GM12891 (cell line): ENCODE measurements at regions not wholly inside any gene's neighbourhood (a gene's known extent, or its start where the extent isn't known, plus 50 kb on each side); places are given as distances from the start of the nearest gene placed in this dataset.

Experiments used
- DNase-seq: peaks from one replicate; pipeline ENCODE4 v3.0.0; 2011; ENCODE audit warnings: low spot score; ENCODE audit not compliant: insufficient read length
- FAIRE-seq: peaks from 2 replicates; lab custom pipeline; 2011; peaks lifted over from hg19 to GRCh38; lab: Jason Lieb, UNC
- PAX5 ChIP-seq: IDR thresholded peaks from 2 replicates; pipeline ENCODE4 v1.6.1; 2011; ENCODE audit warnings: low read length, moderate library complexity, mild to moderate bottlenecking; ENCODE audit not compliant: insufficient read depth, severe bottlenecking
- POLR2A ChIP-seq: IDR thresholded peaks from 2 replicates; pipeline ENCODE4 v1.6.1; 2011; ENCODE audit warnings: low read depth, low read length, control low read depth
- POLR2AphosphoS5 ChIP-seq: IDR thresholded peaks from 2 replicates; pipeline ENCODE4 v1.6.1; 2011; ENCODE audit warnings: low read depth, low read length, control low read depth
- POU2F2 ChIP-seq: IDR thresholded peaks from 2 replicates; pipeline ENCODE4 v1.6.1; 2011; ENCODE audit warnings: low read depth, mild to moderate bottlenecking, control low read depth, low read length, moderate library complexity
- SPI1 ChIP-seq: IDR thresholded peaks from 2 replicates; pipeline ENCODE4 v1.6.1; 2011; ENCODE audit warnings: low read depth, low read length, control low read depth
- TAF1 ChIP-seq: IDR thresholded peaks from 2 replicates; pipeline ENCODE4 v1.6.1; 2011; ENCODE audit warnings: low read depth, low read length, control low read depth

DNA sequence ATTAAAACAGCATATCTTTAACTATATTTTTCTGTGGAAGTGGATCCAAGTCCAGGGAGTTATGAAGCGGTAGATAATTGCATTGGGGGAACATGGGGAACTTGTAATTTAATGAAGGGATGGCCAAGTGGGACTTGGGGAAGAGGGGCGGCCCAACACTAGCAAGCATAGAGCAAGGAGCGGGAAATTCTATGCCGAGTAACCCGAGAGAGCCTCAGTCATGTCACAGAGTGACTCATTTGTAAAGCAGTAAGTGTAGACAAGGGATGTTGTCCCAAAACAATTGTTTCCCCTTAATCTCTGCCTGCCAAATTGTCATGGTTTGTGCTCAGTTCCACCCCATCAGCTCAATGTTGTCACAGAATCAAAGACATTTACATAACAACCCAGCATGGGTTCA lies 620.1 kb downstream of the AJAP1 start:
- FAIRE-seq (no peak), DNase-seq (no peak)
- no peak for TF ChIP-seq TAF1
- no peak for TF ChIP-seq POLR2A
- TF ChIP-seq PAX5: no peak
- TF ChIP-seq POLR2AphosphoS5: no peak
- no peak for TF ChIP-seq POU2F2
- no peak for TF ChIP-seq SPI1

DNA sequence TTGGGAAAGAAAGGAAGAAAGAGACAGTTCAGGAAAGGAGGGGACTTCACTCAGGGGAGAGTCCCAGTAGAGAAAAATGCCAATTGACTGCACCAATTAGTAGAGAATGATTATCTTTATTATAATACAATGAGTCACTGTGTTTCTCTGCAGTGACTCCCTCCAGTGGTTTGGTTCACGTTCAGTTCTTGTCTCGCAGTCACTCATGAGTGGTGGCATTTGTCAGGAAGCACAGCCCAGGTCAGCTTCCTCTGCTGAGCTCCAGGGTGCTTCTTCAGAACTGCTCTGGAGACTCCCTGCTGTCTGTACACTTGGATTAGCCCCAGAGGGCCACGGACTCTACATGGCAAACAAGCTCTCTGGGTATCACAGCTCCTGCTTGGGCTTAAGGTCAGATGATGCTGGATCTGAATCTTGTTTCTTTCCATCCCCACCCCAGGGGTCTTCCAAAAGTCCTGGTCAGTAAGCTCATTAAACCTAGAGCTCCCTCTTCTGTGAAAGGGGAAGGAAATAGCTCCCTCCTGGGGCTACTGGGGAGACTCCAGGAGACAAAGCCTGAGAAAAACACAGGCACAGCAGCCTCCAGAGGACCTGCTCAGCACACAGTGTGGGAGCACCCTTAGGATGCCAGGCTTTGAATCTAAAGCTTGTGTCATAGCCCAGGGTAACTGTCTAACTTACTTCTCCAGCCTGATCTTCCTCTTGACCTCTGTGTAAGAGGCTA lies 619.0 kb downstream of the AJAP1 start:
- DNase-seq (no peak), FAIRE-seq (no peak)
- TF ChIP-seq SPI1 (no peak), TAF1 (no peak), POLR2AphosphoS5 (no peak), PAX5 (no peak), POU2F2 (no peak), POLR2A (no peak)

DNA sequence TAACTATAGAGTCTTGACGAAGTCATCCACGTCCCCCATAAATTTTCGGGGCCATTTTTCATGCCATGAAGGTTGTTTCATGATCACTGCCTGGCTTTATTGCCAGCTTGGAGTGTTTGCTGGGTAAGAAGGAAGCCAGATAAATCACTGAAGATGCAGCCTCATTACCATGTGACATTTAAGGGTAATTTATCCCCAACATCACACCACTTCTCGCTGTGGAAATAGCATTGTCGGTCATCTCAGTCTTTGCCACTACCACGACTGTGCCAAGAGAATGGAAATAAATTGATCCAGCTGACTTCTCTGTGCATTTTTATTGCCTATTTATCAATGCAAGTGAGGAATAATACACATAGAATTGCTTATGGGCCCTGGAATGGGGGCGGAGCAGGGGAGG lies 617.9 kb downstream of the AJAP1 start:
- TF ChIP-seq SPI1: no peak
- no peak for TF ChIP-seq POLR2A
- no peak for TF ChIP-seq POLR2AphosphoS5
- TF ChIP-seq PAX5: no peak
- no peak for TF ChIP-seq TAF1
- TF ChIP-seq POU2F2: no peak
- FAIRE-seq (no peak), DNase-seq (no peak)

DNA sequence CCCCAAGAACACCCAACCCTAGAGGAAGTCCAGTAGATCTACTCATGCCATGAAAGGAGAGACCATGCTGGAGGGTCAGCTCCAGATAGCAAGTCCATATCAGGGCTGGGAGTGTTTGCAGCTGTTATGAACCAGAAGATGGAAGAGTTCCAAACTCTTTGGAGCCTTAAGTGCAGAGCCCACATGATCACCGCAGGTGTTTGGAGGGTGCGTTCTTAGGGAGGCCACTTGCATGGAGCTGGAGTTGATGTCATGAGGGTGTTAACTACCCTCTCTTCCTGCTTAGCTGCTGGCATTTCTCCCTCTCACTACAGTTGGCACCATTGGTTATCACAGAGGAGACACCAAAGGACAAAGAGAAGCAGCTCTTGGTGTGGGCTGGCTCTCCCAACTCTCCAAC lies 616.9 kb downstream of the AJAP1 start:
- no peak for TF ChIP-seq SPI1
- TF ChIP-seq POLR2AphosphoS5: no peak
- TF ChIP-seq POLR2A: no peak
- no peak for TF ChIP-seq PAX5
- TF ChIP-seq TAF1: no peak
- TF ChIP-seq POU2F2: no peak

DNA sequence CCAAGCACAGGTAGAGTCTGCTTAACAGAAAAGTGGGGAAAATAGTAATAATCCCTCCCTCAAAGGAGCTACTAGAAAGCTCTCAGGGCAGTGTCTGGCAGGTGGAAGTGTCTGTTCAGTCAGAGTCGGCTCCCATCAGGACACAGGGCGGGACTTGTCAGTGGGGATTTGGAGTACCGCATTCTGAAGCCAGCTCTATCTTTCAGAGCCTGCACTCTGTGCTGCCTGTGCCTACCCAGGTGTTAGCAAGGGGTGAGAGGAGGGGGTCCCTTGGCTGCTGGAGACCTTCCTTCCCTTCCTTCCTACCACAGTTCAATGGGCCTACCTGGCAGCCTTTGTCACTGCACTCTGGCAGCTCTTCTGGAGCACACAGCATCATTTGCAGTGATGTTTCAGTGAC lies 615.5 kb downstream of the AJAP1 start:
- no peak for TF ChIP-seq TAF1
- DNase-seq (no peak), FAIRE-seq (no peak)

More for the DNA sequence above, 616.9 kb downstream of the AJAP1 start:
- DNase-seq (no peak), FAIRE-seq (no peak)

DNA sequence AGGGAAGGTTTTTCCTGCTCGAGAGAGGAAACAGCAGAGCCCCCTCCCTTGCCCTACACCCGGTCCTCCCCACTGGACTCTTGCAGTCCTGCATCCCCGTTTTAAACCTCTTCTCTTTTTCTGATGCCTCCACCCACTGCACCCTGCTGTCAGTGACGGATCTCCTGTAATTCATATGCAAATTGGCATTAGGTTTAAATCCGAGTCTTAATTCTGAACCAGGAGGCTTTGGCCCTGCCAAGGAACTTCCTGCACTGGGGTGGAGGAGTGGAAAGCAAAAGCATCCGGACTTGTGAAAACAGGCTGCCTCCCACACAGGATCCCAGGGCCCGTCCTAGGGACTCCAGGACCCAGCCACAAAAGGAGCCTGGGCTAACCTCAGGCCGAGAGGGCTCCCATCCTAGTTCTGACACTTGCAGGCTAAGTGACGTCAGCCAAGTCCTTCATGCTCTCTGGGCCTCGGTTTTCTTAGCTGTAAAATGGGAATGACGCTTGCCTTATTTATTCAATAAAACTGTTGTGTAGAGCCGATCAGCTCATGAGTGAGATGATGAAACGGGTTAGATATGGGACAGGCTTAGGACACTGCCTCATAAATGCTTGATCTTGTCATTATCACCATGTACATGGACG lies 613.3 kb downstream of the AJAP1 start:
- no peak for DNase-seq
- TF ChIP-seq TAF1: no peak
- no peak for TF ChIP-seq PAX5
- no peak for TF ChIP-seq POU2F2
- TF ChIP-seq POLR2A: no peak
- TF ChIP-seq POLR2AphosphoS5: no peak
- no peak for TF ChIP-seq SPI1
- FAIRE-seq: no peak

DNA sequence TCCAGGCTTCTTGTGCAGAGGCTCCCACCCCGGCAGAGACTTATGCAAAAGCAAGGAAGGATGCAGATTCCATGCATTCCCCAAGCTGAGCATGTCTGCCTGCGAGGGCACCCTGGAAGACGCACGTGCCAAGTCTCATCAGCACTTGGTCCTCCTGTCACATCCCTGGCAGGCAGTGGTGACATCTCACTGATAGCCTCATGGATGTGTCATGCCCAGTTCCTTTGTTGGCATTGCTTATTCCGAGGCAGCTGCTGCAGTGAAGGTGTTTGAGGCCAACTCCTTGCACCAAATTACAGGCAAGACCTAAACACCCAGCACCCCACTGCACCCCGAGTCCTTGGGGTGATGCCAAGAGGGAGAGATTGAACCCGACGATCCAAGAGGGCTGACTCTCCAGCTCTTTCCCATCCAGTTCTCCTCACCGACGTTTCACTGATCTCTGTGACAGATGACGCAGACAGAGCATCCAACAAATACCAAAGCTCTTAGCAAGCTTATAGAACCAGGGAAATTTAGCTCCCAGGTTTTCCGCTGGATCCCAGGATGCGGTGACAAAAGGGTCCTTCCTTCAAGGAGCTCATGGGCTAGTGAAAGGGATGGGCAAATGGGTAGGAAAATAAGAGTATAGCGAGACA lies 611.1 kb downstream of the AJAP1 start:
- TF ChIP-seq POLR2A: no peak
- FAIRE-seq (no peak), DNase-seq (no peak)

DNA sequence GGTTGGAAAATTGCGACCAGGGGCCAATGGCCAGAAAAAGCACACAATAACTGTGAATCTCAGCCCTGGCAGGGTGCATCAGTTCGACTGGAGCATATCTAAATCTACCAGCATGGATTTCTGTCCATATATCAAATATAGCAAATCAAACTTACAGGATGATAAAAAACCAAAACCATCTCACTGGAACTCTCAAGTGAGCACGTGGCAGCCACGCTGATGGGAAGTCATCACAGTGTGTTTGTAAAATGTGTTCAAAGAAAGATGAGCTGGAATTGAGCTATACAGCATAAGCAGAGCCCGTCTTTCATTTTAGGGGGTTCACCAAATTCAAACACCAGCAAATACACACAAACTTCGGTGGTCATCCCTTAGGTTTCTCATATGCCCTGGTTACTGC lies 610.1 kb downstream of the AJAP1 start:
- no peak for TF ChIP-seq SPI1
- TF ChIP-seq POLR2A: no peak
- no peak for TF ChIP-seq TAF1
- TF ChIP-seq PAX5: no peak
- TF ChIP-seq POU2F2: no peak
- no peak for TF ChIP-seq POLR2AphosphoS5
- no peak for FAIRE-seq

DNA sequence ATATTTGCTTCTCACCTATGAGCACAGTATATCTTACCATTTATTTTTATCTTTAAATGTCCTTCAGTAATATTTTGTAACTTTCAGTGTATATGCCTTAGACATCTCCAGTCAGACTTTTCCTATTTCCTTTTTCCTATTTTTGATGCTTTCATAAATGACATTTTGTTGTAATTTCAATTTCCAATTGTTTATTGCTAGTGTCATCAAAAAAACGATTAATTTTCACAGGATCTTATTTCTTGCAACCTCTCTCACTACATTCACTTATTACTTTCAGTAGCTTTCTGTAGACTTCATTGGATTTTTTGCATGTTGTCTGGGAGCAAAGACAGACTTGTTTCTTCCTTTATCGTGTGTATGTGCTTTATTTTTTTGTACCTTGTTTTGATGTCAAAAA lies 602.4 kb downstream of the AJAP1 start:
- FAIRE-seq: no peak
- DNase-seq: no peak
- TF ChIP-seq SPI1 (no peak), PAX5 (no peak), TAF1 (no peak), POU2F2 (no peak), POLR2AphosphoS5 (no peak), POLR2A (no peak)

More for the DNA sequence above, 610.1 kb downstream of the AJAP1 start:
- DNase-seq: no peak

DNA sequence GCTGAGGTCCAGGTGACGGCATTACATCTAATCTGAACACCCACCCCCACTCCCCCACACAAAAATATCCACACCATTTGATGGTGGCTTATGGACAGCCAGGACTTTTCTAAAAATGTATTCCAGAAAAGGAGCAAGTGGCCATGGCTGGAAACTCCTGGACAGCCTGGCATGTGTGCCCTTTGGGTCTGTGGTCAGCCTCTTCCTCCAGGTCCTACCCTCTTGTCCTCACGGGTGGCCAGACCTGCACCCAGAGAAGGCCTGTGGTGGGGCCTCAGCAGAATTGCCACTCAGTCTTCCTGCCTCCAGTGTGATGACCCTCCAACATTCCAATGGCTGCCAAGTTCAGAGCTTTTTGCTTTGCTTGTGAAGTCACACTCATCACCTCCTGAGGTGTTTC lies 600.6 kb downstream of the AJAP1 start:
- FAIRE-seq: no peak
- no peak for TF ChIP-seq POU2F2
- no peak for TF ChIP-seq POLR2A
- TF ChIP-seq PAX5: no peak
- no peak for TF ChIP-seq POLR2AphosphoS5
- no peak for TF ChIP-seq SPI1
- no peak for TF ChIP-seq TAF1
- no peak for DNase-seq
